GM12878 (cell line): ENCODE measurements at regions not wholly inside any gene's neighbourhood (a gene's known extent, or its start where the extent isn't known, plus 50 kb on each side); places are given as distances from the start of the nearest gene placed in this dataset.

Source experiments
- ATAC-seq: fragments of 200-7000 bp; cut with Tn5 transposase; 3 replicates; pipeline ENCODE4 v1.9.1; 2020; ENCODE audit warnings: mild to moderate bottlenecking, moderate library complexity
- BruUV-seq: library from RNA; stranded (reverse); fragments of 400-500 nt; replicated peaks from 2 replicates; lab custom pipeline; 2021; lab: Mats Ljungman, UMichigan
- CTCF ChIA-PET: fragments of 300-600 bp; sonication (Branson Sonifier 250); formaldehyde crosslinking; extraction: SDS; loops from one replicate; lab custom pipeline; 2021; ENCODE audit warnings: inconsistent platforms; lab: Yijun Ruan, JAX
- POLR2A ChIA-PET: fragments of 350-600 bp; formaldehyde crosslinking; extraction: SDS; loops from one replicate; lab custom pipeline; 2021; ENCODE audit warnings: inconsistent platforms; lab: Charles Lee
- RAD21 ChIA-PET: fragments of 300-600 bp; sonication (Branson Sonifier 250); formaldehyde crosslinking; loops from one replicate; lab custom pipeline; 2023; ENCODE audit warnings: antibody characterized with exemption; ENCODE audit not compliant: unreplicated experiment; lab: Charles Lee
- SMC1A ChIA-PET: fragments of 300-600 bp; sonication (Branson Sonifier 250); formaldehyde crosslinking; loops from one replicate; lab custom pipeline; 2023; ENCODE audit not compliant: unreplicated experiment, uncharacterized antibody; lab: Charles Lee
- DNase-seq: peaks from one replicate; pipeline ENCODE4 v3.0.0-alpha.2; 2011; ENCODE audit warnings: low read depth, low spot score
- FAIRE-seq: peaks from 3 replicates; lab custom pipeline; 2011; peaks lifted over from hg19 to GRCh38; lab: Jason Lieb, UNC
- H2AFZ ChIP-seq: 2 replicates; pipeline ENCODE4 v1.6.0; 2011; ENCODE audit warnings: low read depth, low read length, control low read depth; ENCODE audit not compliant: control insufficient read depth
- H3K27ac ChIP-seq: 2 replicates; pipeline ENCODE4 v1.5.1; 2011; ENCODE audit warnings: control low read depth; ENCODE audit not compliant: control insufficient read depth, insufficient read depth
- H3K27me3 ChIP-seq, 2 experiments: replicated peaks in 1 of 2; 2 replicates each; pipeline versions ENCODE4 v1.6.0 to v1.6.1; 2011; ENCODE audit warnings: low read length in 1 of 2; ENCODE audit not compliant: control insufficient read depth in 2 of 2, insufficient read depth in 2 of 2
- H3K36me3 ChIP-seq, 2 experiments: 2 replicates each; pipeline ENCODE4 v1.5.1; 2011; ENCODE audit warnings: low read length in 1 of 2; ENCODE audit not compliant: control insufficient read depth in 2 of 2, insufficient read depth in 2 of 2
- H3K4me1 ChIP-seq: 2 replicates; pipeline ENCODE4 v1.6.1; 2011; ENCODE audit warnings: mild to moderate bottlenecking, low read length, moderate library complexity, mixed read lengths; ENCODE audit not compliant: control insufficient read depth, insufficient read depth
- H3K4me2 ChIP-seq: 2 replicates; pipeline ENCODE4 v1.6.0; 2011; ENCODE audit warnings: control low read depth; ENCODE audit not compliant: control insufficient read depth, insufficient read depth
- H3K4me3 ChIP-seq: fragments of 200-600 bp; sonication (generic); 2 replicates; pipeline ENCODE4 v1.5.1; 2016
- H3K79me2 ChIP-seq: 2 replicates; pipeline ENCODE4 v1.6.0; 2011; ENCODE audit warnings: low read length; ENCODE audit not compliant: control insufficient read depth, insufficient read depth
- H3K9ac ChIP-seq: 2 replicates; pipeline ENCODE4 v1.8.0; 2011; ENCODE audit warnings: low read length, control low read depth, mixed read lengths; ENCODE audit not compliant: control insufficient read depth, insufficient read depth
- H3K9me3 ChIP-seq: replicated peaks from 3 replicates; pipeline ENCODE4 v1.5.1; 2011; ENCODE audit warnings: mild to moderate bottlenecking, low read length; ENCODE audit not compliant: control insufficient read depth, insufficient read depth
- H4K20me1 ChIP-seq: 2 replicates; pipeline ENCODE4 v1.6.0; 2011; ENCODE audit not compliant: control insufficient read depth, insufficient read depth
- GABPA ChIP-seq: IDR thresholded peaks from 2 replicates; pipeline ENCODE4 v1.6.1; 2014; ENCODE audit warnings: antibody characterized with exemption, low read depth, mild to moderate bottlenecking, inconsistent platforms
- IRF4 ChIP-seq: IDR thresholded peaks from 2 replicates; pipeline ENCODE4 v1.6.1; 2011; ENCODE audit warnings: low read depth, low read length
- NFYA ChIP-seq: IDR thresholded peaks from 2 replicates; pipeline ENCODE4 v1.6.1; 2011; ENCODE audit warnings: low read depth, mild to moderate bottlenecking, low read length, improper control_type of control experiment, borderline replicate concordance
- RCOR1 ChIP-seq: conservative IDR thresholded peaks from 2 replicates; pipeline ENCODE4 v1.6.1; 2012; ENCODE audit warnings: low read depth, low read length, improper control_type of control experiment
- SMARCA5 ChIP-seq: fragments of 450-650 bp; IDR thresholded peaks from 2 replicates; pipeline ENCODE4 v1.6.1; 2017; ENCODE audit warnings: mild to moderate bottlenecking
- SPI1 ChIP-seq: IDR thresholded peaks from 2 replicates; pipeline ENCODE4 v1.6.1; 2011; ENCODE audit warnings: low read depth, mild to moderate bottlenecking, low read length, moderate library complexity, borderline replicate concordance; ENCODE audit not compliant: insufficient read depth
- SUPT20H ChIP-seq: IDR thresholded peaks from 2 replicates; pipeline ENCODE4 v1.6.1; 2011; ENCODE audit warnings: low read depth, mild to moderate bottlenecking, low read length, moderate library complexity, borderline replicate concordance; ENCODE audit not compliant: control insufficient read depth
- WGBS: methylation state at CpG from one replicate; pipeline ENCODE4 v1.1.6; 2016; ENCODE audit warnings: low lambda C conversion rate; ENCODE audit not compliant: insufficient replicate concordance, insufficient coverage; ENCODE audit errors: missing lambda C conversion rate; 5-methylcytosine and 5-hydroxymethylcytosine counted together
- in situ Hi-C: fragments of 300-500 bp; cut with MboI; formaldehyde crosslinking; loops from 9 replicates; pipeline ENCODE4 v1.14.3; 2018; ENCODE audit warnings: mixed read lengths
- intact Hi-C: fragments of 100-400 bp; cut with micrococcal nuclease; formaldehyde crosslinking; loops from one replicate; pipeline ENCODE4 v1.14.2; 2022; ENCODE audit not compliant: unreplicated experiment
- TF ChIP-seq, protein P1 (sequence below), 3 experiments: IDR thresholded peaks in 2 of 3; conservative IDR thresholded peaks in 1 of 3; 2 replicates each; pipeline ENCODE4 v1.5.1; 2011; ENCODE audit warnings: low read depth in 3 of 3, low read length in 3 of 3, mild to moderate bottlenecking in 3 of 3, control low read depth in 2 of 3, moderate library complexity in 2 of 3, inconsistent platforms in 1 of 3, mixed read lengths in 1 of 3; ENCODE audit not compliant: control insufficient read depth in 2 of 3, insufficient read depth in 1 of 3; ENCODE audit errors: extremely low read depth in 1 of 3
- TF ChIP-seq, protein P2 (sequence below): fragments of 450-650 bp; IDR thresholded peaks from 2 replicates; pipeline ENCODE4 v1.6.1; 2017; ENCODE audit warnings: mild to moderate bottlenecking, moderate library complexity
- TF ChIP-seq, protein P3 (sequence below): IDR thresholded peaks from 2 replicates; pipeline ENCODE4 v1.6.1; 2012; ENCODE audit warnings: low read length, inconsistent platforms

DNA sequence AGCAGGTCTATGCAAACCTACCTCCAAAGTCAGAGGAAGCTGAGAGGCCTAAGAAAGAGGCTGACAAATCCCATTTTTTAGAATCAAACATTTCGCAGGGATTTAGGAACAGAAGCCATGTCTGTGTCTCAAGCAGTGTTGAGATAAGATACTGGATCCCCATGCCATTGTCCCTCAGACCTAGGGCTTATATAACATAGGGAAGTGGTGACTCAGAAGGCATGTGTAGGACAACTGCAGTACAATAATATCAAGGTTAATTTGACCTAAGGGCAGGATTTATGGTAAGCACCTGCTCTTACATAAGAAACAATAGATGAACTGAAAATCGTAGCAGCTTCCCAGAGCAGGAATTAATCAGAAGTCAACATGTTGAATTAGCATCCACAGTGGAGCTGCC lies 459.4 kb downstream of the ANXA1 start:
- ChIA-PET SMC1A (no interaction called here), RAD21 (no interaction called here), CTCF (no interaction called here), POLR2A (no interaction called here)
- FAIRE-seq = no peak
- no peak overlapping the region for H3K4me2 ChIP-seq
- H4K20me1 ChIP-seq = no peaks in the 10 kb centered on the region
- no peak for DNase-seq
- H3K36me3 ChIP-seq = no peaks in the 10 kb centered on the region
- H3K9ac ChIP-seq = no peak overlapping the region
- H2AFZ ChIP-seq = no peak overlapping the region
- no peak for ATAC-seq
- in situ Hi-C loops (loop anchor here (10.0 kb wide), 1 partner anchor 56 kb away; no protein-coding TSS in a partner anchor), intact Hi-C loops (no loop called here)
- H3K79me2 ChIP-seq = no peaks in the 10 kb centered on the region
- no peaks in the 10 kb centered on the region for H3K4me1 ChIP-seq
- H3K27ac ChIP-seq = no peak overlapping the region
- TF ChIP-seq GABPA (no peak), SMARCA5 (no peak), NFYA (no peak), IRF4 (no peak), SPI1 (no peak), RCOR1 (no peak), SUPT20H (no peak)
- TF ChIP-seq, protein P1, sequence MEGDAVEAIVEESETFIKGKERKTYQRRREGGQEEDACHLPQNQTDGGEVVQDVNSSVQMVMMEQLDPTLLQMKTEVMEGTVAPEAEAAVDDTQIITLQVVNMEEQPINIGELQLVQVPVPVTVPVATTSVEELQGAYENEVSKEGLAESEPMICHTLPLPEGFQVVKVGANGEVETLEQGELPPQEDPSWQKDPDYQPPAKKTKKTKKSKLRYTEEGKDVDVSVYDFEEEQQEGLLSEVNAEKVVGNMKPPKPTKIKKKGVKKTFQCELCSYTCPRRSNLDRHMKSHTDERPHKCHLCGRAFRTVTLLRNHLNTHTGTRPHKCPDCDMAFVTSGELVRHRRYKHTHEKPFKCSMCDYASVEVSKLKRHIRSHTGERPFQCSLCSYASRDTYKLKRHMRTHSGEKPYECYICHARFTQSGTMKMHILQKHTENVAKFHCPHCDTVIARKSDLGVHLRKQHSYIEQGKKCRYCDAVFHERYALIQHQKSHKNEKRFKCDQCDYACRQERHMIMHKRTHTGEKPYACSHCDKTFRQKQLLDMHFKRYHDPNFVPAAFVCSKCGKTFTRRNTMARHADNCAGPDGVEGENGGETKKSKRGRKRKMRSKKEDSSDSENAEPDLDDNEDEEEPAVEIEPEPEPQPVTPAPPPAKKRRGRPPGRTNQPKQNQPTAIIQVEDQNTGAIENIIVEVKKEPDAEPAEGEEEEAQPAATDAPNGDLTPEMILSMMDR (IDR thresholded peaks at IDR 0.05 in 2 of 3, conservative IDR thresholded peaks at IDR 0.05 in 1 of 3; ENCODE audit: control insufficient read depth in 2 of 3, extremely low read depth in 1 of 3, insufficient read depth in 1 of 3, low read depth in 3 of 3, low read length in 3 of 3) = no peak
- TF ChIP-seq, protein P2, sequence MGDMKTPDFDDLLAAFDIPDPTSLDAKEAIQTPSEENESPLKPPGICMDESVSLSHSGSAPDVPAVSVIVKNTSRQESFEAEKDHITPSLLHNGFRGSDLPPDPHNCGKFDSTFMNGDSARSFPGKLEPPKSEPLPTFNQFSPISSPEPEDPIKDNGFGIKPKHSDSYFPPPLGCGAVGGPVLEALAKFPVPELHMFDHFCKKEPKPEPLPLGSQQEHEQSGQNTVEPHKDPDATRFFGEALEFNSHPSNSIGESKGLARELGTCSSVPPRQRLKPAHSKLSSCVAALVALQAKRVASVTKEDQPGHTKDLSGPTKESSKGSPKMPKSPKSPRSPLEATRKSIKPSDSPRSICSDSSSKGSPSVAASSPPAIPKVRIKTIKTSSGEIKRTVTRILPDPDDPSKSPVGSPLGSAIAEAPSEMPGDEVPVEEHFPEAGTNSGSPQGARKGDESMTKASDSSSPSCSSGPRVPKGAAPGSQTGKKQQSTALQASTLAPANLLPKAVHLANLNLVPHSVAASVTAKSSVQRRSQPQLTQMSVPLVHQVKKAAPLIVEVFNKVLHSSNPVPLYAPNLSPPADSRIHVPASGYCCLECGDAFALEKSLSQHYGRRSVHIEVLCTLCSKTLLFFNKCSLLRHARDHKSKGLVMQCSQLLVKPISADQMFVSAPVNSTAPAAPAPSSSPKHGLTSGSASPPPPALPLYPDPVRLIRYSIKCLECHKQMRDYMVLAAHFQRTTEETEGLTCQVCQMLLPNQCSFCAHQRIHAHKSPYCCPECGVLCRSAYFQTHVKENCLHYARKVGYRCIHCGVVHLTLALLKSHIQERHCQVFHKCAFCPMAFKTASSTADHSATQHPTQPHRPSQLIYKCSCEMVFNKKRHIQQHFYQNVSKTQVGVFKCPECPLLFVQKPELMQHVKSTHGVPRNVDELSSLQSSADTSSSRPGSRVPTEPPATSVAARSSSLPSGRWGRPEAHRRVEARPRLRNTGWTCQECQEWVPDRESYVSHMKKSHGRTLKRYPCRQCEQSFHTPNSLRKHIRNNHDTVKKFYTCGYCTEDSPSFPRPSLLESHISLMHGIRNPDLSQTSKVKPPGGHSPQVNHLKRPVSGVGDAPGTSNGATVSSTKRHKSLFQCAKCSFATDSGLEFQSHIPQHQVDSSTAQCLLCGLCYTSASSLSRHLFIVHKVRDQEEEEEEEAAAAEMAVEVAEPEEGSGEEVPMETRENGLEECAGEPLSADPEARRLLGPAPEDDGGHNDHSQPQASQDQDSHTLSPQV = no peak
- TF ChIP-seq, protein P3, sequence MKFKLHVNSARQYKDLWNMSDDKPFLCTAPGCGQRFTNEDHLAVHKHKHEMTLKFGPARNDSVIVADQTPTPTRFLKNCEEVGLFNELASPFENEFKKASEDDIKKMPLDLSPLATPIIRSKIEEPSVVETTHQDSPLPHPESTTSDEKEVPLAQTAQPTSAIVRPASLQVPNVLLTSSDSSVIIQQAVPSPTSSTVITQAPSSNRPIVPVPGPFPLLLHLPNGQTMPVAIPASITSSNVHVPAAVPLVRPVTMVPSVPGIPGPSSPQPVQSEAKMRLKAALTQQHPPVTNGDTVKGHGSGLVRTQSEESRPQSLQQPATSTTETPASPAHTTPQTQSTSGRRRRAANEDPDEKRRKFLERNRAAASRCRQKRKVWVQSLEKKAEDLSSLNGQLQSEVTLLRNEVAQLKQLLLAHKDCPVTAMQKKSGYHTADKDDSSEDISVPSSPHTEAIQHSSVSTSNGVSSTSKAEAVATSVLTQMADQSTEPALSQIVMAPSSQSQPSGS = no peak
- no TSS peak for BruUV-seq
- no peaks in the 10 kb centered on the region for H3K9me3 ChIP-seq
- 0% methylated on average over 2 of the region's 2 CpGs for WGBS
- no peaks in the 10 kb centered on the region for H3K27me3 ChIP-seq
- H3K4me3 ChIP-seq = no peak overlapping the region
